Astrocyte (in vitro differentiated cells and primary cell): ENCODE measurements at regions not wholly inside any gene's neighbourhood (a gene's known extent, or its start where the extent isn't known, plus 50 kb on each side); places are given as distances from the start of the nearest gene placed in this dataset.

ENCODE experiments used
- DNase-seq: peaks from one replicate; pipeline ENCODE4 v3.0.0-alpha.2; 2010; ENCODE audit warnings: low read depth
- FAIRE-seq: peaks from 2 replicates; lab custom pipeline; 2011; peaks lifted over from hg19 to GRCh38; lab: Jason Lieb, UNC
- H2AFZ ChIP-seq: 2 replicates; pipeline ENCODE4 v1.6.0; 2012; ENCODE audit warnings: low read depth, low read length, inconsistent platforms
- H3K27ac ChIP-seq: 2 replicates; pipeline ENCODE4 v1.5.1; 2011; ENCODE audit warnings: low read depth, low read length, inconsistent platforms
- H3K27me3 ChIP-seq: 2 replicates; pipeline ENCODE4 v1.6.0; 2011; ENCODE audit warnings: low read length, inconsistent platforms; ENCODE audit not compliant: insufficient read depth
- H3K36me3 ChIP-seq: 2 replicates; pipeline ENCODE4 v1.5.1; 2011; ENCODE audit warnings: low read length, inconsistent platforms; ENCODE audit not compliant: insufficient read depth
- H3K4me1 ChIP-seq: 2 replicates; pipeline ENCODE4 v1.5.1; 2011; ENCODE audit warnings: low read length, inconsistent platforms; ENCODE audit not compliant: insufficient read depth
- H3K4me2 ChIP-seq: 2 replicates; pipeline ENCODE4 v1.6.0; 2012; ENCODE audit warnings: low read length, inconsistent platforms
- H3K4me3 ChIP-seq: 2 replicates; pipeline ENCODE4 v1.5.1; 2011; ENCODE audit warnings: low read depth, mild to moderate bottlenecking, low read length, inconsistent platforms; ENCODE audit not compliant: insufficient read depth
- H3K79me2 ChIP-seq: 2 replicates; pipeline ENCODE4 v1.6.0; 2012; ENCODE audit warnings: mild to moderate bottlenecking, low read length, inconsistent platforms; ENCODE audit not compliant: insufficient read depth
- H3K9ac ChIP-seq: 2 replicates; pipeline ENCODE4 v1.6.0; 2012; ENCODE audit warnings: mild to moderate bottlenecking, low read length, inconsistent platforms
- H3K9me3 ChIP-seq: 2 replicates; pipeline ENCODE4 v1.5.1; 2012; ENCODE audit warnings: low read depth, mild to moderate bottlenecking, low read length, inconsistent platforms; ENCODE audit not compliant: insufficient read depth
- H4K20me1 ChIP-seq: 2 replicates; pipeline ENCODE4 v1.6.0; 2012; ENCODE audit warnings: low read length, inconsistent platforms; ENCODE audit not compliant: insufficient read depth
- H3K27ac Mint-ChIP-seq: one replicate; pipeline ENCODE4 v1.8.0; 2021; ENCODE audit warnings: mild to moderate bottlenecking, mixed read lengths; ENCODE audit not compliant: unreplicated experiment
- H3K27me3 Mint-ChIP-seq: one replicate; pipeline ENCODE4 v1.8.0; 2021; ENCODE audit warnings: low read depth, mixed read lengths; ENCODE audit not compliant: unreplicated experiment
- H3K36me3 Mint-ChIP-seq: one replicate; pipeline ENCODE4 v1.8.0; 2021; ENCODE audit warnings: low read depth, mixed read lengths; ENCODE audit not compliant: unreplicated experiment
- H3K4me1 Mint-ChIP-seq: one replicate; pipeline ENCODE4 v1.8.0; 2021; ENCODE audit warnings: low read depth, mixed read lengths; ENCODE audit not compliant: unreplicated experiment
- H3K4me3 Mint-ChIP-seq: one replicate; pipeline ENCODE4 v1.8.0; 2021; ENCODE audit warnings: mild to moderate bottlenecking, moderate library complexity, mixed read lengths; ENCODE audit not compliant: unreplicated experiment
- H3K9me3 Mint-ChIP-seq: one replicate; pipeline ENCODE4 v1.8.0; 2021; ENCODE audit warnings: mild to moderate bottlenecking, mixed read lengths; ENCODE audit not compliant: unreplicated experiment
- CTCF ChIP-seq: IDR thresholded peaks from 2 replicates; pipeline ENCODE4 v1.5.1; 2011; ENCODE audit warnings: low read depth, mild to moderate bottlenecking, inconsistent platforms, low read length, moderate library complexity; ENCODE audit not compliant: insufficient read depth
- EZH2 ChIP-seq: IDR thresholded peaks from 2 replicates; pipeline ENCODE4 v1.6.1; 2012; ENCODE audit warnings: mild to moderate bottlenecking, low read length, inconsistent platforms; ENCODE audit not compliant: insufficient read depth

GRCh38 chr3:102699104-102699818 lies 264.4 kb downstream of the ZPLD1 start:
- no peaks in the 10 kb centered on the region for H4K20me1 ChIP-seq
- H3K27ac ChIP-seq: no peak overlapping the region
- H3K4me1 ChIP-seq: no peaks in the 10 kb centered on the region
- DNase-seq (no peak), FAIRE-seq (no peak)
- H3K9ac ChIP-seq: no peak overlapping the region
- Mint-ChIP-seq H3K4me3 (no peak overlapping the region), H3K27me3 (no peaks in the 10 kb centered on the region), H3K4me1 (peaks cover 16% of the 10 kb centered on the region), H3K36me3 (no peaks in the 10 kb centered on the region), H3K9me3 (peaks cover 4% of the 10 kb centered on the region), H3K27ac (no peak overlapping the region)
- no peaks in the 10 kb centered on the region for H3K79me2 ChIP-seq
- H3K4me2 ChIP-seq: no peak overlapping the region
- TF ChIP-seq CTCF: no peak
- no peak for TF ChIP-seq EZH2
- no peaks in the 10 kb centered on the region for H3K36me3 ChIP-seq
- no peaks in the 10 kb centered on the region for H3K27me3 ChIP-seq
- H3K9me3 ChIP-seq: peaks cover 4% of the 10 kb centered on the region
- H3K4me3 ChIP-seq: no peak overlapping the region
- H2AFZ ChIP-seq: no peak overlapping the region

GRCh38 chr3:102699819-102700140 lies 265.0 kb downstream of the ZPLD1 start:
- H3K4me2 ChIP-seq: no peak overlapping the region
- TF ChIP-seq CTCF: no peak
- no peak for TF ChIP-seq EZH2
- no peaks in the 10 kb centered on the region for H3K4me1 ChIP-seq
- Mint-ChIP-seq H3K4me1 (peaks cover 16% of the 10 kb centered on the region), H3K9me3 (peaks cover 4% of the 10 kb centered on the region), H3K27ac (no peak overlapping the region), H3K36me3 (no peaks in the 10 kb centered on the region), H3K4me3 (no peak overlapping the region), H3K27me3 (no peaks in the 10 kb centered on the region)
- H3K27me3 ChIP-seq: no peaks in the 10 kb centered on the region
- peaks cover 4% of the 10 kb centered on the region for H3K9me3 ChIP-seq
- no peak overlapping the region for H3K4me3 ChIP-seq
- no peaks in the 10 kb centered on the region for H3K36me3 ChIP-seq
- FAIRE-seq (no peak), DNase-seq (no peak)
- no peaks in the 10 kb centered on the region for H4K20me1 ChIP-seq
- no peak overlapping the region for H3K9ac ChIP-seq
- no peak overlapping the region for H2AFZ ChIP-seq
- no peaks in the 10 kb centered on the region for H3K79me2 ChIP-seq
- no peak overlapping the region for H3K27ac ChIP-seq

DNA sequence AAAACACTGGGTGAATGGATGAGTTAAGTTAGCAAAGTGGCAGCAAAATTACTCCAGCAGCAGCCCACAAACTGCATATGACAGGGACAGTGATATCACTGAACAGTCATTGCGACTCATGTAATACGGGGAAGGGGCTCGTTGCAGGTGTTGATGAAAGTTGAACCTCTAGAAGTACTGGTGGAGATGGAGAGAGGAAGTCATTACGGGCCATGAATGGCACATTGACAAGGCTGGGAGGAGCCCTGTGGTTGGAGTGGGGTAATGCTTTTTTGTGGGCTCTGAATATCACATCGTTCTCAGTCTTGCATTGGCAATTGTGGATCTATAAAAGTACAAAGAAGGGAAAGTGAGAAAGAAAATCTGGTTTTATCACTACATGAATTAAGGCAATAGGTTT lies 278.1 kb downstream of the ZPLD1 start:
- no peaks in the 10 kb centered on the region for H3K27me3 ChIP-seq
- FAIRE-seq: no peak
- H3K9me3 Mint-ChIP-seq: no peaks in the 10 kb centered on the region
- H4K20me1 ChIP-seq: no peaks in the 10 kb centered on the region
- H3K9ac ChIP-seq: no peak overlapping the region
- H3K27ac ChIP-seq: no peak overlapping the region
- H3K4me3 ChIP-seq: no peak overlapping the region
- no peak for DNase-seq
- H3K4me1 Mint-ChIP-seq: peaks cover 11% of the 10 kb centered on the region
- H3K79me2 ChIP-seq: no peaks in the 10 kb centered on the region
- no peaks in the 10 kb centered on the region for H3K36me3 Mint-ChIP-seq
- no peaks in the 10 kb centered on the region for H3K36me3 ChIP-seq
- H3K9me3 ChIP-seq: no peaks in the 10 kb centered on the region
- H3K4me1 ChIP-seq: no peaks in the 10 kb centered on the region
- no peak overlapping the region for H3K4me3 Mint-ChIP-seq
- H2AFZ ChIP-seq: no peak overlapping the region
- no peak overlapping the region for H3K4me2 ChIP-seq
- no peak for TF ChIP-seq EZH2
- TF ChIP-seq CTCF: no peak
- H3K27ac Mint-ChIP-seq: no peak overlapping the region
- no peaks in the 10 kb centered on the region for H3K27me3 Mint-ChIP-seq
